GM18517 (cell line): ENCODE measurements at regions not wholly inside any gene's neighbourhood (a gene's known extent, or its start where the extent isn't known, plus 50 kb on each side); places are given as distances from the start of the nearest gene placed in this dataset.
"Not testable (repeated sequence)": the region's sequence is repeated elsewhere in the genome, so short reads cannot be mapped to it uniquely, and the experiment has no call there.

ENCODE experiments used
- ATAC-seq: cut with Tn5 transposase; IDR thresholded peaks from one replicate; pipeline ENCODE4 v1.9.1; 2021; ENCODE audit warnings: mild to moderate bottlenecking, moderate library complexity; ENCODE audit not compliant: unreplicated experiment

GRCh38 chr10:57094083-57094482 lies 733.0 kb upstream of the ZWINT start:
- no peak for ATAC-seq

- ATAC-seq: no peak
These were observed 692.5 kb upstream of the ZWINT start for GRCh38 chr10:57053530-57053929.

GRCh38 chr10:57049096-57049495 lies 688.0 kb upstream of the ZWINT start:
- no peak for ATAC-seq

- no peak for ATAC-seq
These were observed 677.5 kb upstream of the ZWINT start for GRCh38 chr10:57038531-57038930.

GRCh38 chr10:57035310-57035709 lies 674.3 kb upstream of the ZWINT start:
- no peak for ATAC-seq

- ATAC-seq: not testable (repeated sequence)
These were observed 671.2 kb upstream of the ZWINT start for GRCh38 chr10:57032301-57032700.

GRCh38 chr10:57031346-57031745 lies 670.3 kb upstream of the ZWINT start:
- no peak for ATAC-seq

GRCh38 chr10:57026307-57026706 lies 665.2 kb upstream of the ZWINT start:
- no peak for ATAC-seq

GRCh38 chr10:57023626-57024025 lies 662.6 kb upstream of the ZWINT start:
- no peak for ATAC-seq

GRCh38 chr10:57018452-57018851 lies 657.4 kb upstream of the ZWINT start:
- ATAC-seq: no peak

- ATAC-seq: no peak
These were observed 656.4 kb upstream of the ZWINT start for GRCh38 chr10:57017356-57018037.

GRCh38 chr10:57015595-57016318 lies 654.7 kb upstream of the ZWINT start:
- no peak for ATAC-seq

- no peak for ATAC-seq
These were observed 654.1 kb upstream of the ZWINT start for GRCh38 chr10:57015187-57015586.

- ATAC-seq: no peak
These were observed 653.7 kb upstream of the ZWINT start for GRCh38 chr10:57014758-57015157.

GRCh38 chr10:57008189-57008588 lies 647.1 kb upstream of the ZWINT start:
- ATAC-seq: no peak

GRCh38 chr10:56991591-56992069 lies 630.6 kb upstream of the ZWINT start:
- no peak for ATAC-seq

- no peak for ATAC-seq
These were observed 614.5 kb upstream of the ZWINT start for GRCh38 chr10:56975513-56975912.

GRCh38 chr10:56973766-56974165 lies 612.7 kb upstream of the ZWINT start:
- no peak for ATAC-seq

- ATAC-seq: no peak
These were observed 582.2 kb upstream of the ZWINT start for GRCh38 chr10:56943221-56943755.

GRCh38 chr10:56934515-56934914 lies 573.5 kb upstream of the ZWINT start:
- ATAC-seq: no peak

GRCh38 chr10:56928714-56929113 lies 567.7 kb upstream of the ZWINT start:
- no peak for ATAC-seq

- no peak for ATAC-seq
These were observed 566.6 kb upstream of the ZWINT start for GRCh38 chr10:56927701-56928100.
